Stimulated activated CD8-positive, alpha-beta memory T cell treated with anti-CD3 and anti-CD28 coated beads, Interleukin-7, amount 100 ng/mL, for 24 hours (primary cell): ENCODE measurements at regions not wholly inside any gene's neighbourhood (a gene's known extent, or its start where the extent isn't known, plus 50 kb on each side); places are given as distances from the start of the nearest gene placed in this dataset.

ENCODE experiments used
- DNase-seq: peaks from one replicate; pipeline ENCODE4 v3.0.0-alpha.2; 2020; ENCODE audit warnings: low read depth

DNA sequence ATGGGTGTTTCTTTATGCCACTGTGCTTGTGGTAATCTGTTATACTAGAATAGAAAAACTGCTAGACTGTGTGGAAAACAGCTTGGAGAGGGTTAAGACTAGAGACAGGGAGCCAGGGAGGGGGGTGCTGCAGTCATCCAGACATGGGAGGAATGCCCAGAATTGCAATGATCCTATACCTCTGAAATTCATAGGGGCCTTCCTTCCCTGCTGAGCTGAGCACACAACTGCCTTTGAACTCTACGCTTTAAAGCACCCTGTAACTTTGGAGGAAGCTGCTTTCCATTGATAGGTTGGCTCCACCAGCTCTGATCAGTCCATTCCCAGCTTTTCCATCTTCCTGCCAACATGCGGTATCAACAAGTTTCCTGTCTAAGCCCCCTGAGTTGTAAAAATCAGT is 155.9 kb upstream of the RASGEF1B start:
- no peak for DNase-seq

GRCh38 chr4:81626851-81627250 is 155.1 kb upstream of the RASGEF1B start:
- DNase-seq = no peak

DNA sequence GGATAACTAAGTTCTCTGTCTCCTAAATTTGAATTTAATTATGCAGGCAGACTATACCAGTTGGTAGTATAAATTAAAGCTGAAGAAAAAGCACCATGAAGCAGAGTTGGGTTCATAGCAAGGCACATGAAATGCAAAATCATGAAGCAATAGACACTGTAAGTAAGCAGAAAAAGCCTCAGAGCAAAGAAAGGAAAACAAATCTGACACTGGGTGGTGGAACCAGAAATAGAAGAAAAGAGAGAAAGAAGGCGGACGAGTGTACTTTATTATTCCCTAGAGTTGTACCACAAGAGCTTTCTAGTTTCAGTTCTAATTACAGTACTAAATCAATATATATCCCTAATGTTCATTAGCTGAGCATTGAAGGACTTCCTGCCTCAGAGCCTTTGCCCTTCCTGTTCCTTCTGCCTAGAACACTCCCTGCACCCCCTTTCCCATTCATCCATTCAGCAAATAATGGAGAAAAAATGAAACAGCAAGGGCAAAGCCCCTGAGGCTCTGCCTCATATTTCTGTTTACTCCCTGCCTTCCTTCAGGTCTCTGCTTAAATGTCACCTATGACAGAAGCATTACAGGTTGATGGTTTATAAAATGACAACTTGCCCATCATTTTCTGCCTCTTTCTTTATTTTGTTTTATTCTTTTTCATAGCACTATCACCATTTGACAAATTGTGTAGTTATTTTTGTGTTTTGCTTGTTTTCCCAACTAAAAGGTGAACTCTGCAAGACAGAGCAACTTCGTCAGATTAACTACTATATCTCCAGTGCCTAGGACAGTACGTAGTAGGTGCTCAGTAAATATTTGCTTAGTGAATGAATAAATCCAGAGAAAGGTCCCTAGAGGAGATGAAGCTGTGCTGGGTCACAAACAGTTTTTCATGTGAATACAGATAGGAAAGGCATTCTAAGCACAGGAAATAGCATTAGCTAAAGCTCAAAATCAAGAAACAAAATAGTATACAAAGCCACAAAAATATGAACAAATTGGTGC is 154.0 kb upstream of the RASGEF1B start:
- no peak for DNase-seq

- DNase-seq = no peak
These were observed 151.7 kb upstream of the RASGEF1B start for GRCh38 chr4:81623434-81623833.

- DNase-seq = no peak
These were observed 150.9 kb upstream of the RASGEF1B start for GRCh38 chr4:81622474-81623184.

GRCh38 chr4:81622028-81622427 is 150.3 kb upstream of the RASGEF1B start:
- no peak for DNase-seq

DNA sequence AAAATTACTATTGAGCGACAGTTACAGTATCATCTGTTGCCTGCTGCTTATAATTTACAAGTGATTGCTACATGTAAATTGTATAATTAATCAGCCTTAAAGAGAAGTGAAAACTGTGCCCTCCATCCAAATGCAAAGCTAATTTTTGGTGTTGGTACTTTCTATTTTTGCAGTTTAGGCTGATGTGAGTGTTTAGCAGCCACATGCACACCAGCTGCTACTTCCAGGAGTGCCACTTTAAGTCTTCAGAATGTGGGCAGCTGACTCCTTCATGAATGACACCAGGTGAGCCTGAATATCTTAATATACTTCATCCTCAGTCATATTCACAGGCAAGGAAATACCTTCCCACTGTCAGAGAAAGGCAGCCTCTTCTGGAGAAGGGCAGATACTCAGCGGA is 149.8 kb upstream of the RASGEF1B start:
- DNase-seq = no peak

DNA sequence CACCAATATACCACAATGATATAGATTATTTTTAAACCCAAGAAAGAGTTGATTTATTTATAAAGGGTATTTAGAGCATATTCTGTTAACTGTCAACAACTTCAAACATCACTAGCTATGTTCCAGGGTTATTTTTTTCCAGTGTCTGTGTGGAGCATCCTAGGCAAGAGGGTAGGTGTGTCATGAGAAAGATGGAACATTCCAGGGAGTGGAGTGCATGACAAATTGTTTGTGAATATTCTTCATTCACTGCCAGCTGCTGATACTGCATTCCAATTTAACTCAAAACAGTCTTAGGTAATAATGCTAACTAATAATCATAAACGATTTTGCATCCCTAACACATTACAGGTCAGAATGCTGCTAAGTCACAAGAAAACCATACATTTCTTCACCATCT is 148.7 kb upstream of the RASGEF1B start:
- no peak for DNase-seq

DNA sequence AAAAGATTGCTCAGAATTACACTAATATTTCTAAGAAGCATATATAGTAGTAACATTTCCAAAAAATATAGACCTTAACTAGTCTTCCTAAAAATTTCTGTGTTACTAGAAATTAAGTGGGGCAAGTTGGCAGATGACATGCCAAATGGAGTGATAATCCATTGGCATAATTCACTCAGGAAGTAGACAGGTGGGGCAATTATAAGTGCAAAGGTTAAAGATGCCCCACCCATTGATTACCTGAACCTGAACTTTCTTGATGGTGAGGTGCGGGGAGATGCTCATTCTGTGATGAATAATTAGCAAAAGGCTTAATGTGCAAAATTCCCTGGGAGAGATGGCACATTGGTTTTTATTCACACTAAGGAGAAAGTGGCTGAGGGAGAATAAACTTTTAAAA is 145.8 kb upstream of the RASGEF1B start:
- no peak for DNase-seq

- DNase-seq = no peak
These were observed 139.5 kb upstream of the RASGEF1B start for GRCh38 chr4:81611221-81611620.

DNA sequence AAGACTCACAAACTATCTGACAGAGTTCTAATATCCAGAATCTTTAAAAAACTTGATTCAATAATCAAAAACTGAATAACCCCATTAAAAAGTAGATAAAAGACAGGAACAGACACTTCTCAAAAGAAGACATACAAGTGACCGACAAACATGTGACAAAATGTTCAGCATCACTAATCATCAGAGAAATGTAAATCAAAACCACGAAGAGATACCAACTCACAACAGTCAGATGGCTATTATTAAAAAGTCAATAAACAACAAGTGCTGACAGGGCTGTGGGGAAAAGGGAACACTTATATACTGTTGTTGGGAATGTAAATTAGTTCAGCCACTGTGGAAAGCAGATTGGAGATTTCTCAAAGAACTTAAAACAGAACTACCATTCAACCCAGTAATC is 138.1 kb upstream of the RASGEF1B start:
- no peak for DNase-seq

DNA sequence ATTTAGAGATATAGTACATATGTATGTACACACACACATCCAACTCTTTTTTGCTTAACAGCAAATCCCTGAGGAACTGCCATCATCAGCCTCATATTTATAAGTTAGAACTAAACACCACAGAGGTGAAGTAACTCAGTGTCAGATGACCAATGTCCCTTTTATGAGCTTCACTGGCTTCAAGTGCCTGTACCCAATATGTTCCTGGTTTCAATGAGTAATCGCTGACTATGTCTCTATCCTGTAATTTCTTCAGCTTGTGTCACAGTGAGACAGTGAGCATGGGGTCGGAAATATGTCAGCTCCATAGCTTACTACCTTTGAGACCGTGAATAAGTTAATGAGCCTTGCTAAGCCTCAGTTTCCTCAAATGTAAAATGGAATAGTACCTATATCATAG is 136.2 kb upstream of the RASGEF1B start:
- DNase-seq = no peak

GRCh38 chr4:81606801-81607501 is 135.2 kb upstream of the RASGEF1B start:
- DNase-seq = no peak

DNA sequence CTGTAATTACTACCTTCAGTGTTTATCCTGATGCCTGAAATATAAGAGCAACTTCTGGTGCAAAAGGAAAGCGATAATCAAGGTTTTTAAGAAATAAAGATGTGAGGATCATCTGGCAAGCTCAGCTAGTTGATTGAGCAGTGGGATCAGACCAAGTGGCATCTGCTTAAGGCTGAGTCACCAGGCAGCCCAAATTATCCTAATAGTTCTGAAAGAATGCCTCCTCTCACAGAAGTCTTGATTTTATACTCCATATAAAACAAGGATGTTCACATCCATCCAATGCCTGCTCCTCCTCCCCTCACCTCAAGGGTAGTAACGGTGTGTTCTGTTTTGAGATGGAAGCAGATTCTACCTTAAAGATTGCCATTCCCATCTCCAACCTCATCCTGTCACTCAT is 134.5 kb upstream of the RASGEF1B start:
- no peak for DNase-seq

DNA sequence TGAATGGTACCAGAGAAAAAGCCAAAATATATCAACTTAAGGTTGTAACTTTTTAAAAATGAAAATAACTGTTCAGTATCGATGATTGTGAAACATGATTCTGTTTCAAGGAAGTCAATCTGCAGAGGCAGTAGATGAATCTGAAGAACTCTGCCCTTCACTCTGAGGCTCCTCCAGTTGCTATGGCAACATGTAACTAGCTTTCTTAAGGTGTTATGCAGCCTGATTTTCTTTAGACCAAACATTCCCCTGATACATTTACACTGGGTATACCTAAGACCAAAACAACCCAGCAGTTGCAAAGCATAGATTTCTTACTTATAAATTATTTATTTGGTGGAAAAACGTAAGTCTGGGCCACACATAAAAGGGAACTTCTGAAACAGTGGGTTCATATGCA is 133.6 kb upstream of the RASGEF1B start:
- DNase-seq = no peak

- DNase-seq = no peak
These were observed 133.0 kb upstream of the RASGEF1B start for GRCh38 chr4:81604683-81605218.

- no peak for DNase-seq
These were observed 131.1 kb upstream of the RASGEF1B start for GRCh38 chr4:81602854-81603253.

DNA sequence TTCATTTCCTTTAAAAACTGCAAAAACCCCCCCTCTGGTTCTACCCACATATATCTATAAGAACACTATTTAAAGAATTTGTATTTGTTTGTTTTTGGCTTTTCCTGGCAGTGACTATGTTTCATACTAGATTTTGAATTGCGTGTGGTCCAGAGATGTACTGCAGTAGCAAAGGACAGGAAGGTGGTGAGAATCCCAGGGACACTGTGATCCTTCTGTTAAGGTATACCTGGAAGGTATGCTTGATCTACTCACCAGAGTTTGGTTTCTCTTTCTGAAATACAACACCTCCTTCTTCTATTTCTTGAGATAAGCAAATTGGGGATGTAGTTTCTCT is 129.6 kb upstream of the RASGEF1B start:
- no peak for DNase-seq

- DNase-seq = no peak
These were observed 129.0 kb upstream of the RASGEF1B start for GRCh38 chr4:81600520-81601357.

- DNase-seq = no peak
These were observed 128.2 kb upstream of the RASGEF1B start for GRCh38 chr4:81599742-81600380.
